Esophagus squamous epithelium (tissue), 5 donors: ENCODE measurements at regions not wholly inside any gene's neighbourhood (a gene's known extent, or its start where the extent isn't known, plus 50 kb on each side); places are given as distances from the start of the nearest gene placed in this dataset.
"Not testable (repeated sequence)": the region's sequence is repeated elsewhere in the genome, so short reads cannot be mapped to it uniquely, and the experiment has no call there.

Experiments
- DNase-seq: peaks from one replicate; lab custom pipeline; 2025; lab: John Stamatoyannopoulos, UW
- H3K27ac ChIP-seq, 4 donors: fragments of 200-600 bp; sonication (generic); one replicate each; pipeline ENCODE4 v1.5.1; 2016 to 2019; ENCODE audit warnings: mild to moderate bottlenecking in 1 of 4
- H3K27me3 ChIP-seq, 4 donors: fragments of 200-600 bp; sonication (generic); 1 replicate in 3 of 4; 2 replicates in 1 of 4; pipeline versions ENCODE4 v1.5.1 to v1.6.0; 2017 to 2021; ENCODE audit warnings: antibody characterized with exemption in 1 of 4
- H3K36me3 ChIP-seq, 3 donors: fragments of 200-600 bp; sonication (generic); one replicate each; pipeline ENCODE4 v1.5.1; 2016 to 2019
- H3K4me1 ChIP-seq, 3 donors: fragments of 200-600 bp; sonication (generic); one replicate each; pipeline ENCODE4 v1.5.1; 2017 to 2019
- H3K4me3 ChIP-seq, 4 donors: fragments of 200-600 bp; sonication (generic); 1 replicate in 3 of 4; 2 replicates in 1 of 4; pipeline ENCODE4 v1.5.1; 2016 to 2019; ENCODE audit warnings: mild to moderate bottlenecking in 2 of 4, moderate library complexity in 1 of 4
- H3K9me3 ChIP-seq, 3 donors: fragments of 200-600 bp; sonication (generic); one replicate each; pipeline ENCODE4 v1.5.1; 2016 to 2019
- POLR2A ChIP-seq, 4 donors: fragments of 450-650 bp; IDR thresholded peaks; one replicate each; pipeline ENCODE4 v1.6.1; 2017; ENCODE audit warnings: antibody characterized with exemption in 4 of 4, mild to moderate bottlenecking in 4 of 4, moderate library complexity in 3 of 4
- WGBS, 2 donors: methylation state at CpG; one replicate each; pipeline ENCODE4 v1.1.5; 2018; 5-methylcytosine and 5-hydroxymethylcytosine counted together
- intact Hi-C: fragments of 100-400 bp; cut with DNase I; formaldehyde crosslinking; loops from one replicate; pipeline ENCODE4 v1.15.0; 2022
- TF ChIP-seq, protein P1 (sequence below), 6 experiments: fragments of 450-650 bp in 4 of 6; fragments of 200-600 bp in 2 of 6; sonication (generic) in 2 of 6; IDR thresholded peaks; one replicate each; pipeline ENCODE4 v1.5.1; 2016 to 2019; ENCODE audit warnings: antibody characterized with exemption in 6 of 6, mild to moderate bottlenecking in 4 of 6, moderate library complexity in 4 of 6
- donor health status: DM: yes; HTN: yes; CAD: no.

DNA sequence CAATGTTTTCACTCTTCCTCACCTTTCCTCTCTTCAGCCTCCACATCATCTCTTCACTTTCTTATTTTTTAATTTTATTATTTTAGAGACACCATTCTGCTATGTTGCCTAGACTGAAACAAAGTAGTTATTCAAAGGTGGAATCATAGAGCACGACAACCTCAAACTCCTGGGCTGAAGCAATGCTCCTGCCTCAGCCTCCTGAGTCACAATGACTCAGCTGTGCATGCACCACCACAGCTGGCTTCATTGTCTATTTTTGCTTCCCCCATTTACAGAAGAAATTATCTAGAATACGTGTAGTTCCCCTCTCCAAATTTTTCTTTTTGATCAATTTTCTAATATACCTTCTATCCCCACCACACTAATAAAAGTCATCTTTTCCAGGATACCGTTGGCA, 911.5 kb upstream of the SOX11 start:
- TF ChIP-seq POLR2A (IDR thresholded peaks at IDR 0.05): no peak
- TF ChIP-seq, protein P1, sequence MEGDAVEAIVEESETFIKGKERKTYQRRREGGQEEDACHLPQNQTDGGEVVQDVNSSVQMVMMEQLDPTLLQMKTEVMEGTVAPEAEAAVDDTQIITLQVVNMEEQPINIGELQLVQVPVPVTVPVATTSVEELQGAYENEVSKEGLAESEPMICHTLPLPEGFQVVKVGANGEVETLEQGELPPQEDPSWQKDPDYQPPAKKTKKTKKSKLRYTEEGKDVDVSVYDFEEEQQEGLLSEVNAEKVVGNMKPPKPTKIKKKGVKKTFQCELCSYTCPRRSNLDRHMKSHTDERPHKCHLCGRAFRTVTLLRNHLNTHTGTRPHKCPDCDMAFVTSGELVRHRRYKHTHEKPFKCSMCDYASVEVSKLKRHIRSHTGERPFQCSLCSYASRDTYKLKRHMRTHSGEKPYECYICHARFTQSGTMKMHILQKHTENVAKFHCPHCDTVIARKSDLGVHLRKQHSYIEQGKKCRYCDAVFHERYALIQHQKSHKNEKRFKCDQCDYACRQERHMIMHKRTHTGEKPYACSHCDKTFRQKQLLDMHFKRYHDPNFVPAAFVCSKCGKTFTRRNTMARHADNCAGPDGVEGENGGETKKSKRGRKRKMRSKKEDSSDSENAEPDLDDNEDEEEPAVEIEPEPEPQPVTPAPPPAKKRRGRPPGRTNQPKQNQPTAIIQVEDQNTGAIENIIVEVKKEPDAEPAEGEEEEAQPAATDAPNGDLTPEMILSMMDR (IDR thresholded peaks at IDR 0.05): no peak
- Histone ChIP-seq H3K27me3 (no peaks in the 10 kb centered on the region), H3K36me3 (no peaks in the 10 kb centered on the region), H3K4me1 (no peaks in the 10 kb centered on the region), H3K9me3 (no peaks in the 10 kb centered on the region), H3K4me3 (no peak overlapping the region), H3K27ac (no peak overlapping the region)
- intact Hi-C loops: no loop called here
- 58 to 70% methylated on average over 3 of the region's 3 CpGs for WGBS, 2 donors
- no peak for DNase-seq

GRCh38 chr2:4782647-4783046, 909.5 kb upstream of the SOX11 start:
- intact Hi-C loops: no loop called here
- no peaks in the 10 kb centered on the region for H3K36me3 ChIP-seq
- 80 to 84% methylated on average over 1 of the region's 1 CpG for WGBS, 2 donors

DNA sequence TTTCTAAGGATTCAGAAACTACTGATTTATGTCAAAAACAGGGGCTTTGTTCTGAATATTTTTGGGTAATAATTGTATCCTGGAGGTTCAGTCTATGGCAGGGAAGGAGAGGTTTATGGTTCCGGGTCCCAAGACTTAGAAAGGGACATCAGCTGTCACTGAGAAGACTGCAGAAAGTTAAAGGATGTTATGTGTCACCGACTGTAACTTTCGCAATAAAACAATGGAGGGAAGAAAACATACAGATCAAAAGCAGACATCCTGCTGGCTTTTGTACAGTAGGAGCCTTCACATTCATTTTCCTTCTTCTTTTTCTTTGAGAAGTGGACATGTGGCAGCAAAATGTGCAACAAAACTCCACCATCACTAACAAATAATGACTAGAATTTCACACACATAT, 900.7 kb upstream of the SOX11 start:
- DNase-seq: no peak
- Histone ChIP-seq H3K9me3 (peaks cover 0 to 15% (median 6%) of the 10 kb centered on the region in 3 donors), H3K36me3 (no peaks in the 10 kb centered on the region), H3K27ac (no peak overlapping the region), H3K4me1 (no peaks in the 10 kb centered on the region), H3K4me3 (no peak overlapping the region), H3K27me3 (no peaks in the 10 kb centered on the region)
- TF ChIP-seq, protein P1 (IDR thresholded peaks at IDR 0.05): no peak
- no peak for TF ChIP-seq POLR2A (IDR thresholded peaks at IDR 0.05)
- intact Hi-C loops: no loop called here
- WGBS, 2 donors: 48 to 69% methylated on average over 3 of the region's 3 CpGs

More at GRCh38 chr2:4782647-4783046, 909.5 kb upstream of the SOX11 start:
- no peak overlapping the region for H3K4me3 ChIP-seq
- no peak overlapping the region for H3K27ac ChIP-seq
- H3K4me1 ChIP-seq: no peaks in the 10 kb centered on the region
- TF ChIP-seq, protein P1 (IDR thresholded peaks at IDR 0.05): no peak
- no peak for TF ChIP-seq POLR2A (IDR thresholded peaks at IDR 0.05)
- H3K9me3 ChIP-seq: peaks cover 0 to 5% (median 0%) of the 10 kb centered on the region in 3 donors
- H3K27me3 ChIP-seq: no peaks in the 10 kb centered on the region
- no peak for DNase-seq

GRCh38 chr2:4792126-4792525, 900.1 kb upstream of the SOX11 start:
- no peaks in the 10 kb centered on the region for H3K4me1 ChIP-seq
- intact Hi-C loops: no loop called here
- H3K4me3 ChIP-seq: no peak overlapping the region
- no peaks in the 10 kb centered on the region for H3K27me3 ChIP-seq
- TF ChIP-seq POLR2A (IDR thresholded peaks at IDR 0.05): no peak
- TF ChIP-seq, protein P1 (IDR thresholded peaks at IDR 0.05): no peak
- peaks cover 0 to 18% (median 6%) of the 10 kb centered on the region in 3 donors for H3K9me3 ChIP-seq
- H3K27ac ChIP-seq: no peak overlapping the region
- no peak for DNase-seq
- no peaks in the 10 kb centered on the region for H3K36me3 ChIP-seq

DNA sequence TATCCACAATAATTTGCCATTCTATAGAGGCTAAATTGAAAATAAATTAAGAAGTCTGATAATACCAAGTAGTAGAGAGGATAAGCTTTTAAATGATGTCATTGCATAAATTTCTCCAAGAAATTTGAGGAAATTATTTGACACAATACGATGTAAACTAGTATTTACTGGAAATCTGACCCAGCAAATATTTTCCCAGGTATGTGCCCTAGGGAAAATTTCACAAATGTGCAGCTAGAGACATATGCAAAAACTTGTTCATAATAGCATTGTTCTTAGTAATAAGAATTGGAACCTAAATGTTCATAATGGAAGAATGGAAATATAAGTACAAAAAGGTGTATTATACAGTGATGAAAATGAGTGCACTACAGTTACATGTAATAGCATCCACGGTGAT, 888.8 kb upstream of the SOX11 start:
- Histone ChIP-seq H3K27ac (no peak overlapping the region), H3K4me1 (no peaks in the 10 kb centered on the region), H3K36me3 (no peaks in the 10 kb centered on the region), H3K27me3 (no peaks in the 10 kb centered on the region), H3K4me3 (no peak overlapping the region), H3K9me3 (no peaks in the 10 kb centered on the region)
- 71 to 78% methylated on average over 2 of the region's 2 CpGs for WGBS, 2 donors
- intact Hi-C loops: no loop called here
- TF ChIP-seq, protein P1 (IDR thresholded peaks at IDR 0.05): no peak
- no peak for TF ChIP-seq POLR2A (IDR thresholded peaks at IDR 0.05)
- DNase-seq: no peak

DNA sequence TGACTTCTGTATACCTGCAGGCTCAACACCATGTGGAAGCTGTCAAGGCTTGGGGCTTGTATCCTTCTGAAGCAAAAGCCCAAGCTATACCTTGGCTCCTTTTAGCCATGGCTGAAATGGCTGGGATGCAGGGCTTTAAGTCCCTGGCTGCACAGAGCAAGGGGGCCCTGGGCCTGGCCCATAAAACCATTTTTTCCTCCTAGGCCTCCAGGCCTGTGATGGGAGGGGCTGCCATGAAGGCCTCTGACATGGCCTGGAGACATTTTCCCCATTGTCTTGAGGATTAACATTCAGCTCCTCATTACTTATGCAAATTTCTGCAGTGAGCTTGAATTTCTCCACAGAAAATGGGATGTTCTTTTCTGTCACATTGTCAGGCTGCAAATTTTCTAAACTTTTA, 878.0 kb upstream of the SOX11 start:
- DNase-seq, H3K4me3 ChIP-seq, H3K36me3 ChIP-seq, H3K4me1 ChIP-seq, H3K27me3 ChIP-seq, intact Hi-C loops, H3K27ac ChIP-seq: not testable (repeated sequence)
- H3K9me3 ChIP-seq: peaks cover 0 to 24% (median 0%) of the 10 kb centered on the region in 3 donors
